ENCODE measurements at regions not wholly inside any gene's neighbourhood (a gene's known extent, or its start where the extent isn't known, plus 50 kb on each side); places are given as distances from the start of the nearest gene placed in this dataset.

DNA sequence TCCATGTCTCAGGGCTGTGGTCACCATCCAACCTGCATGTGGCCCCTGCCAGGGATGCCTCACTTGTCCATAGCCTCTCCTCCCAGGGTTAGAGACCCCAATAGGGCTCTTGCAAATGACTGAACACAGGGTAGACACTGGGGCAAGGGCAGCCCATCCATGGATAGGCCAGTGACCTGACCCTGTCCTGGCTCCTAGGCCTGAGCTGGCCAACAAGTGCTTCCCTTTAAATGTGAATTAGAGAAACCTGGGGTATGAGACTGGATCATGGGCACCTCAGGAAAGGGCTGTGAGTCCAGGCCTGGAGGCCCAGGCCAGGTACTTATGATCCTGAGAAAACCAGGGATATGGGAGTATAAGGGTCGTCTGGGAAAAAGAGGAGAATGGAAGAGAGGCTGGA lies 64.5 kb downstream of the COPS8 start:
- intact Hi-C loops (cut with DNase I): loop anchor here (10.0 kb wide), 5 partner anchors 55 to 595 kb away; partner anchors contain the start of gene COL6A3 (in 1 of the 4)
- H3K27ac ChIP-seq: no peak overlapping the region
- no peaks in the 10 kb centered on the region for H3K27me3 ChIP-seq
- no peak for DNase-seq
- no peaks in the 10 kb centered on the region for H3K36me3 ChIP-seq
- H3K4me1 ChIP-seq (ENCODE audit: insufficient read depth): no peaks in the 10 kb centered on the region
- no peaks in the 10 kb centered on the region for H3K9me3 ChIP-seq
- no peak overlapping the region for H3K4me3 ChIP-seq
- 90 to 100% (median 95%) methylated on average over 1 of the region's 1 CpG for WGBS, 3 donors
- TF ChIP-seq, protein P1, sequence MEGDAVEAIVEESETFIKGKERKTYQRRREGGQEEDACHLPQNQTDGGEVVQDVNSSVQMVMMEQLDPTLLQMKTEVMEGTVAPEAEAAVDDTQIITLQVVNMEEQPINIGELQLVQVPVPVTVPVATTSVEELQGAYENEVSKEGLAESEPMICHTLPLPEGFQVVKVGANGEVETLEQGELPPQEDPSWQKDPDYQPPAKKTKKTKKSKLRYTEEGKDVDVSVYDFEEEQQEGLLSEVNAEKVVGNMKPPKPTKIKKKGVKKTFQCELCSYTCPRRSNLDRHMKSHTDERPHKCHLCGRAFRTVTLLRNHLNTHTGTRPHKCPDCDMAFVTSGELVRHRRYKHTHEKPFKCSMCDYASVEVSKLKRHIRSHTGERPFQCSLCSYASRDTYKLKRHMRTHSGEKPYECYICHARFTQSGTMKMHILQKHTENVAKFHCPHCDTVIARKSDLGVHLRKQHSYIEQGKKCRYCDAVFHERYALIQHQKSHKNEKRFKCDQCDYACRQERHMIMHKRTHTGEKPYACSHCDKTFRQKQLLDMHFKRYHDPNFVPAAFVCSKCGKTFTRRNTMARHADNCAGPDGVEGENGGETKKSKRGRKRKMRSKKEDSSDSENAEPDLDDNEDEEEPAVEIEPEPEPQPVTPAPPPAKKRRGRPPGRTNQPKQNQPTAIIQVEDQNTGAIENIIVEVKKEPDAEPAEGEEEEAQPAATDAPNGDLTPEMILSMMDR (IDR thresholded peaks at IDR 0.05): no peak
- no peak for TF ChIP-seq EP300 (IDR thresholded peaks at IDR 0.05)
- TF ChIP-seq POLR2A (IDR thresholded peaks at IDR 0.05): no peak

DNA sequence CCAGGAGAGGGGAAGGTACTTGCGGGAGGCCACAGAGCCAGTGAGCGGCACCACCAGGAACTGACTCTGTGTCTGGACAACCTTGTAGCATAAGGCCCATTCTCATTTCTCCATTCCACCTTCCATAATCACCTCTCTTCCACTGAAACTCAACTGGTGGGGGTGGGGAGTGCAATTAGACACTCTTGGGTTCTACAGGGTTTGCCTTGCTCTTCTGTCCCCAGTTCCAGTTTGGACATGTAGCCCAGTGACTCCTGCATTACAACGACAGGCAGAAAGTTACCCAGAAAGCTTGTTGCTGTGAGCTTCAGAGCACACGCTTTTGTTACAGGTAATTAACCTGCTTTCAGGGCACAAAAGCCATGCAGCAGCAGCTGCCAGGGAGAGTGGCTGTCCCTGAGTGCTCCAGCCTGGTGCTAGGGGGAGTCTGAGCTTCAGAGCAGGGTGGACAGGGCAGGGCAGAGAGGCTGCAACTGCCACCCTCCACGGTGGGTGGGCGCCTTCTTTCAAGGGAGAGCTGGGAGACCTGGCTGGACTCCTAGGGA lies 65.2 kb downstream of the COPS8 start:
- no peaks in the 10 kb centered on the region for H3K36me3 ChIP-seq
- H3K4me1 ChIP-seq (ENCODE audit: insufficient read depth): peaks cover 1% of the 10 kb centered on the region
- H3K9me3 ChIP-seq: no peaks in the 10 kb centered on the region
- TF ChIP-seq, protein P1 (IDR thresholded peaks at IDR 0.05): no peak
- TF ChIP-seq EP300 (IDR thresholded peaks at IDR 0.05) (no peak), POLR2A (IDR thresholded peaks at IDR 0.05) (no peak)
- H3K27ac ChIP-seq: no peak overlapping the region
- H3K27me3 ChIP-seq: no peaks in the 10 kb centered on the region
- no peak for DNase-seq
- intact Hi-C loops (cut with DNase I): loop anchor here (10.0 kb wide), 5 partner anchors 56 to 594 kb away; partner anchors contain the start of gene COL6A3 (in 1 of the 4)
- 93 to 95% (median 95%) methylated on average over 6 of the region's 6 CpGs for WGBS, 3 donors
- no peak overlapping the region for H3K4me3 ChIP-seq

DNA sequence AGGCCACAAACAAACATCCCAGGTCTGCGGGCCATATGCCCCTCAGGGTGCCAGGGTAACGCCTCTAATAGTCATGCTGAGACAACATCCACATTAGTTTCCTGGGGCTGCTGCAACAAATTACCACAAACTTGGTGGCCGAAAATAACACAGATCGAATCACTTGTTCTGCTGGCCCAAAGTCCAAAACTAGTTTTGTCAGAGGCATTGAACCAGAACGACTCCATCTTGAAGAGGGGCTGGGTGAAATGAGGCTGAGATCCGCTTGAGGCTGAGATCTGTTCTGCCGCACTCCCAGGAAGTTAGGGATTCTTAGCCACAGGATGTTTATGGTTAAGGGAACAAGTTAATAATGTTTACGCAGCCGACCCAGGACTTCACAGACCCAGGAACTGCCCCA lies 66.7 kb downstream of the COPS8 start:
- Histone ChIP-seq H3K27me3 (no peaks in the 10 kb centered on the region), H3K36me3 (no peaks in the 10 kb centered on the region), H3K9me3 (no peaks in the 10 kb centered on the region), H3K4me3 (no peak overlapping the region), H3K4me1 (ENCODE audit: insufficient read depth) (peaks cover 5% of the 10 kb centered on the region), H3K27ac (no peak overlapping the region)
- DNase-seq: no peak
- TF ChIP-seq EP300 (IDR thresholded peaks at IDR 0.05): no peak
- TF ChIP-seq, protein P1 (IDR thresholded peaks at IDR 0.05): no peak
- intact Hi-C loops (cut with DNase I): loop anchor here (10.0 kb wide), 5 partner anchors 58 to 592 kb away; partner anchors contain the start of gene COL6A3 (in 1 of the 4)
- WGBS, 3 donors: 90 to 94% (median 90%) methylated on average over 9 of the region's 9 CpGs

DNA sequence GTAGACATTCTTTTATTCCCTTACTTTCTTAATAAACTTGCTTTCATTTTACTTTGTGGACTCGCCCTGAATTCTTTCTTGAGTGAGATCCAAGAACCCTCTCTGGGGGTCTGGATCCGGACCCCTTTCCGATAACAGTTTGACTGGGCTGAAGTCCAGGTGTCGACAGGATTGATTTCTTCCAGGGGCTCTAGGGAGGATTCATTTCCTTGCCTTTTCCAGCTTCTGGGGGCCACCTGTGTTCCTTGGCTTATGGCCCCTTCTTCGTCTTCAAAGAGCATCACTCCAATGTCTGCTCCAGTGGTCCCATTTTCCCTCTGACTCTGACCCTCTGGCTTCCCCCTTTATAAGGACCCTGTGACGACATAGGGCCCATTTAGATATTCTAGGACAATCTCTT lies 67.5 kb downstream of the COPS8 start:
- TF ChIP-seq POLR2A (IDR thresholded peaks at IDR 0.05) (no peak), EP300 (IDR thresholded peaks at IDR 0.05) (no peak)
- TF ChIP-seq, protein P1 (IDR thresholded peaks at IDR 0.05): no peak
- no peak for DNase-seq
- H3K27ac ChIP-seq: no peak overlapping the region
- H3K4me3 ChIP-seq: no peak overlapping the region
- 73 to 76% (median 75%) methylated on average over 6 of the region's 6 CpGs for WGBS, 3 donors
- H3K4me1 ChIP-seq (ENCODE audit: insufficient read depth): peaks cover 5% of the 10 kb centered on the region
- no peaks in the 10 kb centered on the region for H3K27me3 ChIP-seq
- no peaks in the 10 kb centered on the region for H3K9me3 ChIP-seq
- no peaks in the 10 kb centered on the region for H3K36me3 ChIP-seq
- intact Hi-C loops (cut with DNase I): loop anchor here (10.0 kb wide), 5 partner anchors 58 to 592 kb away; partner anchors contain the start of gene COL6A3 (in 1 of the 4)

Data from ovary (tissue), 7 donors.